ENCODE measurements at regions not wholly inside any gene's neighbourhood (a gene's known extent, or its start where the extent isn't known, plus 50 kb on each side); places are given as distances from the start of the nearest gene placed in this dataset.

- DNase-seq: no peak
These were observed 1462.8 kb upstream of the LRRTM1 start for GRCh38 chr2:81767187-81767912.

GRCh38 chr2:81747481-81748070 is 1443.0 kb upstream of the LRRTM1 start:
- no peak overlapping the region for H3K27ac ChIP-seq (replicated peaks)
- no peaks in the 10 kb centered on the region for H3K36me3 ChIP-seq
- intact Hi-C loops (cut with micrococcal nuclease): no loop called here
- H3K27me3 ChIP-seq (ENCODE audit: low read depth): no peaks in the 10 kb centered on the region
- H3K4me3 ChIP-seq: no peak overlapping the region
- no peaks in the 10 kb centered on the region for H3K4me1 ChIP-seq
- no peak for DNase-seq
- H3K9me3 ChIP-seq (replicated peaks): peaks cover 15% of the 10 kb centered on the region
- TF ChIP-seq, protein P1, sequence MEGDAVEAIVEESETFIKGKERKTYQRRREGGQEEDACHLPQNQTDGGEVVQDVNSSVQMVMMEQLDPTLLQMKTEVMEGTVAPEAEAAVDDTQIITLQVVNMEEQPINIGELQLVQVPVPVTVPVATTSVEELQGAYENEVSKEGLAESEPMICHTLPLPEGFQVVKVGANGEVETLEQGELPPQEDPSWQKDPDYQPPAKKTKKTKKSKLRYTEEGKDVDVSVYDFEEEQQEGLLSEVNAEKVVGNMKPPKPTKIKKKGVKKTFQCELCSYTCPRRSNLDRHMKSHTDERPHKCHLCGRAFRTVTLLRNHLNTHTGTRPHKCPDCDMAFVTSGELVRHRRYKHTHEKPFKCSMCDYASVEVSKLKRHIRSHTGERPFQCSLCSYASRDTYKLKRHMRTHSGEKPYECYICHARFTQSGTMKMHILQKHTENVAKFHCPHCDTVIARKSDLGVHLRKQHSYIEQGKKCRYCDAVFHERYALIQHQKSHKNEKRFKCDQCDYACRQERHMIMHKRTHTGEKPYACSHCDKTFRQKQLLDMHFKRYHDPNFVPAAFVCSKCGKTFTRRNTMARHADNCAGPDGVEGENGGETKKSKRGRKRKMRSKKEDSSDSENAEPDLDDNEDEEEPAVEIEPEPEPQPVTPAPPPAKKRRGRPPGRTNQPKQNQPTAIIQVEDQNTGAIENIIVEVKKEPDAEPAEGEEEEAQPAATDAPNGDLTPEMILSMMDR (IDR thresholded peaks at IDR 0.05; ENCODE audit: borderline replicate concordance): no peak

More at GRCh38 chr2:81767187-81767912, 1462.8 kb upstream of the LRRTM1 start:
- no peak overlapping the region for H3K4me3 ChIP-seq
- H3K4me1 ChIP-seq: no peaks in the 10 kb centered on the region
- H3K27me3 ChIP-seq (ENCODE audit: low read depth): no peaks in the 10 kb centered on the region
- H3K27ac ChIP-seq (replicated peaks): no peak overlapping the region
- H3K9me3 ChIP-seq (replicated peaks): no peaks in the 10 kb centered on the region
- TF ChIP-seq, protein P1 (IDR thresholded peaks at IDR 0.05; ENCODE audit: borderline replicate concordance): no peak
- intact Hi-C loops (cut with micrococcal nuclease): no loop called here
- H3K36me3 ChIP-seq: no peaks in the 10 kb centered on the region

DNA sequence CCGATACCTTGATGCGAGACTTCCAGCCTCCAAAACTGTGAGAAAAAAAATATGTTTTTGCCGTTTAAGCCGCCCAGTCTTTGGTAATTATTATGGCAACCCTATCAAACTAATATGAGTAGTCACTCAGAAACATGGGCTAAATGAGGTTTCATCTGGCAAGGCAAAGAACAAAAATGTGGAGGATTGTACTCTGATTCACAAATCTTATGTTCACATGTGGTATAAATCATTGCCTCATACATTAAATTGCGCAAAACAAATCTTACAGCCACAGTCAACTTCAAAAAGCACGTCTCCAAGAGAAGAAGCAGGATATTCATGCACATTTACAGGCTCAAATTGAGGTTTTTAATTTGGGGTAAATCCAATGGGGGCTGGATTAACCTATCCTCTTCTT is 1435.4 kb upstream of the LRRTM1 start:
- Histone ChIP-seq H3K4me1 (no peaks in the 10 kb centered on the region), H3K27me3 (ENCODE audit: low read depth) (no peaks in the 10 kb centered on the region), H3K4me3 (no peak overlapping the region), H3K9me3 (replicated peaks) (peaks cover 15% of the 10 kb centered on the region), H3K36me3 (no peaks in the 10 kb centered on the region), H3K27ac (replicated peaks) (no peak overlapping the region)
- DNase-seq: no peak
- TF ChIP-seq, protein P1 (IDR thresholded peaks at IDR 0.05; ENCODE audit: borderline replicate concordance): no peak
- intact Hi-C loops (cut with micrococcal nuclease): no loop called here

- DNase-seq: no peak
- peaks cover 5% of the 10 kb centered on the region for H3K9me3 ChIP-seq (replicated peaks)
- intact Hi-C loops (cut with micrococcal nuclease): no loop called here
- H3K27me3 ChIP-seq (ENCODE audit: low read depth): no peaks in the 10 kb centered on the region
- H3K4me1 ChIP-seq: no peaks in the 10 kb centered on the region
- TF ChIP-seq, protein P1 (IDR thresholded peaks at IDR 0.05; ENCODE audit: borderline replicate concordance): no peak
- no peak overlapping the region for H3K4me3 ChIP-seq
- no peaks in the 10 kb centered on the region for H3K36me3 ChIP-seq
- no peak overlapping the region for H3K27ac ChIP-seq (replicated peaks)
These were observed 1430.4 kb upstream of the LRRTM1 start for GRCh38 chr2:81734981-81735380.

- DNase-seq: no peak
- intact Hi-C loops (cut with micrococcal nuclease): no loop called here
- H3K36me3 ChIP-seq: no peaks in the 10 kb centered on the region
- no peaks in the 10 kb centered on the region for H3K9me3 ChIP-seq (replicated peaks)
- no peaks in the 10 kb centered on the region for H3K4me1 ChIP-seq
- H3K27ac ChIP-seq (replicated peaks): no peak overlapping the region
- no peaks in the 10 kb centered on the region for H3K27me3 ChIP-seq (ENCODE audit: low read depth)
- TF ChIP-seq, protein P1 (IDR thresholded peaks at IDR 0.05; ENCODE audit: borderline replicate concordance): no peak
- H3K4me3 ChIP-seq: no peak overlapping the region
These were observed 1410.3 kb upstream of the LRRTM1 start for GRCh38 chr2:81714817-81715216.

Measured in left ventricle myocardium inferior (tissue), 1 donor.